Type B pancreatic cell (in vitro differentiated cells): ENCODE measurements at regions not wholly inside any gene's neighbourhood (a gene's known extent, or its start where the extent isn't known, plus 50 kb on each side); places are given as distances from the start of the nearest gene placed in this dataset.
"Not testable (repeated sequence)": the region's sequence is repeated elsewhere in the genome, so short reads cannot be mapped to it uniquely, and the experiment has no call there.

ENCODE experiments used
- DNase-seq: peaks from one replicate; pipeline ENCODE4 v3.0.0; 2021; ENCODE audit warnings: mixed read lengths; ENCODE audit not compliant: unreplicated experiment; ENCODE audit errors: extremely low spot score
- H3K27ac Mint-ChIP-seq: 2 replicates; pipeline ENCODE4 v1.8.0; 2021; ENCODE audit warnings: mild to moderate bottlenecking, mixed read lengths
- H3K27me3 Mint-ChIP-seq: 2 replicates; pipeline ENCODE4 v1.8.0; 2021; ENCODE audit warnings: mixed read lengths
- H3K36me3 Mint-ChIP-seq: 2 replicates; pipeline ENCODE4 v1.8.0; 2021; ENCODE audit warnings: mixed read lengths
- H3K4me1 Mint-ChIP-seq: one replicate; pipeline ENCODE4 v1.8.0; 2021; ENCODE audit warnings: mixed read lengths; ENCODE audit not compliant: unreplicated experiment
- H3K4me3 Mint-ChIP-seq: 2 replicates; pipeline ENCODE4 v1.8.0; 2021; ENCODE audit warnings: mild to moderate bottlenecking, mixed read lengths
- H3K9me3 Mint-ChIP-seq: 2 replicates; pipeline ENCODE4 v1.8.0; 2021; ENCODE audit warnings: mixed read lengths
- TF ChIP-seq, protein P1 (sequence below): fragments of 200-600 bp; sonication (generic); conservative IDR thresholded peaks from 2 replicates; pipeline ENCODE4 v1.5.0; 2021; ENCODE audit warnings: antibody characterized with exemption, mild to moderate bottlenecking

GRCh38 chr6:141938664-141939063 lies 194.1 kb upstream of the GJE1 start:
- Mint-ChIP-seq H3K9me3 (peaks cover 6% of the 10 kb centered on the region), H3K36me3 (no peaks in the 10 kb centered on the region)

DNA sequence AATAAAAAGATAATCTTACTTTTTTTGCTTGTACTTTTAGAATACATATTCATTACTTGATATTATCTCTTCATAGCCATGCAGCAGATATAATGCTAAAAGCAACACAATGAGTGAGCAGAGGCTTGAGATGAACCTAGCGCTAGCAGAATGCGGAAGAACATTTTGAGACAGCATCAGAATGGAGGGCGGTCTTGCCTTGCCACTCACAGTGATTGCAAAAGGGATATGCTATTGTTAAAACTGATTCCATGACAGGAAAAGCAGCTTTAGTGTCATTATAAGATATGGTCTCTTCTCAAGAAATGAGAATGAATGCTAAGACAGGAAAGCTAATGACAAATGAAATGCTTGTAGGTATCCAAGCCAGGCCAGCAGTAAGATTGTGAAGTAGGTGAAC lies 200.0 kb upstream of the GJE1 start:
- Mint-ChIP-seq H3K36me3 (no peaks in the 10 kb centered on the region), H3K4me1 (no peaks in the 10 kb centered on the region), H3K27me3 (no peaks in the 10 kb centered on the region), H3K4me3 (no peak overlapping the region), H3K27ac (no peak overlapping the region), H3K9me3 (no peaks in the 10 kb centered on the region)
- TF ChIP-seq, protein P1, sequence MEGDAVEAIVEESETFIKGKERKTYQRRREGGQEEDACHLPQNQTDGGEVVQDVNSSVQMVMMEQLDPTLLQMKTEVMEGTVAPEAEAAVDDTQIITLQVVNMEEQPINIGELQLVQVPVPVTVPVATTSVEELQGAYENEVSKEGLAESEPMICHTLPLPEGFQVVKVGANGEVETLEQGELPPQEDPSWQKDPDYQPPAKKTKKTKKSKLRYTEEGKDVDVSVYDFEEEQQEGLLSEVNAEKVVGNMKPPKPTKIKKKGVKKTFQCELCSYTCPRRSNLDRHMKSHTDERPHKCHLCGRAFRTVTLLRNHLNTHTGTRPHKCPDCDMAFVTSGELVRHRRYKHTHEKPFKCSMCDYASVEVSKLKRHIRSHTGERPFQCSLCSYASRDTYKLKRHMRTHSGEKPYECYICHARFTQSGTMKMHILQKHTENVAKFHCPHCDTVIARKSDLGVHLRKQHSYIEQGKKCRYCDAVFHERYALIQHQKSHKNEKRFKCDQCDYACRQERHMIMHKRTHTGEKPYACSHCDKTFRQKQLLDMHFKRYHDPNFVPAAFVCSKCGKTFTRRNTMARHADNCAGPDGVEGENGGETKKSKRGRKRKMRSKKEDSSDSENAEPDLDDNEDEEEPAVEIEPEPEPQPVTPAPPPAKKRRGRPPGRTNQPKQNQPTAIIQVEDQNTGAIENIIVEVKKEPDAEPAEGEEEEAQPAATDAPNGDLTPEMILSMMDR, result no peak
- DNase-seq, result no peak

More at GRCh38 chr6:141938664-141939063, 194.1 kb upstream of the GJE1 start:
- no peak for DNase-seq
- Mint-ChIP-seq H3K4me3 (no peak overlapping the region), H3K27ac (no peak overlapping the region), H3K27me3 (no peaks in the 10 kb centered on the region), H3K4me1 (no peaks in the 10 kb centered on the region)
- TF ChIP-seq, protein P1, result no peak

GRCh38 chr6:141926200-141926900 lies 206.4 kb upstream of the GJE1 start:
- H3K36me3 Mint-ChIP-seq, DNase-seq, H3K27ac Mint-ChIP-seq, H3K27me3 Mint-ChIP-seq, H3K4me1 Mint-ChIP-seq, H3K9me3 Mint-ChIP-seq, H3K4me3 Mint-ChIP-seq: not testable (repeated sequence)

GRCh38 chr6:141925001-141925400 lies 207.7 kb upstream of the GJE1 start:
- Mint-ChIP-seq H3K36me3 (no peaks in the 10 kb centered on the region), H3K27ac (no peak overlapping the region), H3K27me3 (no peaks in the 10 kb centered on the region), H3K4me3 (no peak overlapping the region), H3K4me1 (no peaks in the 10 kb centered on the region), H3K9me3 (no peaks in the 10 kb centered on the region)
- TF ChIP-seq, protein P1, result no peak
- no peak for DNase-seq

GRCh38 chr6:141922898-141923297 lies 209.8 kb upstream of the GJE1 start:
- Mint-ChIP-seq H3K9me3 (no peaks in the 10 kb centered on the region), H3K4me1 (no peaks in the 10 kb centered on the region), H3K27me3 (no peaks in the 10 kb centered on the region), H3K36me3 (no peaks in the 10 kb centered on the region), H3K4me3 (no peak overlapping the region), H3K27ac (no peak overlapping the region)
- TF ChIP-seq, protein P1, result no peak
- no peak for DNase-seq

DNA sequence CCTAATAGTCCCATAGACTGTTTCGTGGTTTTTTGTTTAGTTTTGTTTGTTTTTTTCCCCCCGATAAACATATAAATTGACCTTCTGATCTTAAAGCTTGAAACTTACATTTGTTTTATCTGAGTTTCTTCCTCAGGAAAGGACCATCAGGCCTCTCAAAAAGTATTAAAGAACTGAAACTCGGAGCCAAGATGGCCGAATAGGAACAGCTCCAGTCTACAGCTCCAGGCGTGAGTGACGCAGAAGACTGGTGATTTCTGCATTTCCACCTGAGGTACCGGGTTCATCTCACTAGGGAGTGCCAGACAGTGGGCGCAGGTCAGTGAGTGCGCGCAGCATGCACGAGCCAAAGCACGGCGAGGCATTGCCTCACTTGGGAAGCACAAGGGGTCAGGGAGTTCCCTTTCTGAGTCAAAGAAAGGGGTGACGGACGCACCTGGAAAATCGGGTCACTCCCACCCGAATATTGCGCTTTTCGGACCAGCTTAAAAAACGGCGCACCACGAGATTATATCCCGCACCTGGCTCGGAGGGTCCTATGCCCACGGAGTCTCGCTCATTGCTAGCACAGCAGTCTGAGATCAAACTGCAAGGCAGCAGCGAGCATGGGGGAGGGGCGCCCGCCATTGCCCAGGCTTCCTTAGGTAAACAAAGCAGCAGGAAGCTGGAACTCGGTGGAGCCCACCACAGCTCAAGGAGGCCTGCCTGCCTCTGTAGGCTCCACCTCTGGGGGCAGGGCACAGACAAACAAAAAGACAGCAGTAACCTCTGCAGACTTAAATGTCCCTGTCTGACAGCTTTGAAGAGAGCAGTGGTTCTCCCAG lies 215.8 kb upstream of the GJE1 start:
- not testable (repeated sequence) for H3K27me3 Mint-ChIP-seq, H3K4me3 Mint-ChIP-seq, H3K27ac Mint-ChIP-seq, DNase-seq, H3K36me3 Mint-ChIP-seq, H3K4me1 Mint-ChIP-seq, H3K9me3 Mint-ChIP-seq
